Thyroid gland (tissue), 4 donors: ENCODE measurements at regions not wholly inside any gene's neighbourhood (a gene's known extent, or its start where the extent isn't known, plus 50 kb on each side); places are given as distances from the start of the nearest gene placed in this dataset.

Experiments used
- DNase-seq, 2 donors: peaks; one replicate each; pipeline ENCODE4 v3.0.0-alpha.2; 2019
- H3K27ac ChIP-seq, 3 donors: fragments of 200-600 bp; sonication (generic); 1 replicate in 2 of 3; 2 replicates in 1 of 3; pipeline ENCODE4 v1.5.1; 2016 to 2019; ENCODE audit warnings: mild to moderate bottlenecking in 1 of 3, moderate library complexity in 1 of 3
- H3K27me3 ChIP-seq: fragments of 200-600 bp; sonication (generic); one replicate; pipeline ENCODE4 v1.5.1; 2019
- H3K36me3 ChIP-seq, 2 donors: fragments of 200-600 bp; sonication (generic); one replicate each; pipeline ENCODE4 v1.5.1; 2016 to 2019
- H3K4me1 ChIP-seq, 2 donors: fragments of 200-600 bp; sonication (generic); one replicate each; pipeline ENCODE4 v1.5.1; 2017 to 2019
- H3K4me3 ChIP-seq, 3 donors: fragments of 200-600 bp; sonication (generic); replicated peaks in 1 of 3; 1 replicate in 2 of 3; 2 replicates in 1 of 3; pipeline ENCODE4 v1.5.1; 2016; ENCODE audit warnings: mild to moderate bottlenecking in 1 of 3
- H3K9me3 ChIP-seq: fragments of 200-600 bp; sonication (generic); one replicate; pipeline ENCODE4 v1.5.1; 2017
- POLR2A ChIP-seq, 2 donors: fragments of 450-650 bp; IDR thresholded peaks; one replicate each; pipeline ENCODE4 v1.6.1; 2017; ENCODE audit warnings: antibody characterized with exemption in 2 of 2, mild to moderate bottlenecking in 2 of 2, moderate library complexity in 1 of 2
- WGBS, 2 donors: methylation state at CpG; one replicate each; pipeline ENCODE4 v1.1.5; 2017; 5-methylcytosine and 5-hydroxymethylcytosine counted together
- intact Hi-C: fragments of 100-400 bp; cut with DNase I; formaldehyde crosslinking; loops from one replicate; pipeline ENCODE4 v1.15.1; 2023
- TF ChIP-seq, protein P1 (sequence below), 6 experiments: fragments of 200-600 bp in 3 of 6; fragments of 450-650 bp in 3 of 6; sonication (generic) in 3 of 6; IDR thresholded peaks; one replicate each; pipeline ENCODE4 v1.5.1; 2016 to 2019; ENCODE audit warnings: antibody characterized with exemption in 6 of 6, mild to moderate bottlenecking in 2 of 6, inconsistent platforms in 1 of 6, moderate library complexity in 1 of 6

DNA sequence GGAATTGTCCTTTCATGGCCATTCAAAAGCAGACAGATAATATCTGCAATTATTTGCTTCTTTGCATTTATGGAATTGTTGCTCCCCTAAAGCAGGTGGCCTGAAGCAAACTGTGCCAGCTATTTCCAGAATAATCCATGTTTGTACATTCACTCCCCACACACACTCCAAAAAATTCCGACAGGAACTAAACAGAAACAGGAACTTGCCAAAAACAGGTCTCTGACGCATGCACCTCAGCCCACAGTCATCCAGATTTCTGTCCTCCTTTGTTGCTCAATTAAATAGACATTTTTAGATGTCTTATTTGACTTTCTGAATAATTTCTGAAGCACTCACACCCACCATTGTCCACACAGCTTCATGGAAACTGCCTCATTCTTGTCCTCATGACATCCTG, 71.5 kb upstream of the EDNRA start:
- Histone ChIP-seq H3K36me3 (no peaks in the 10 kb centered on the region), H3K27me3 (no peaks in the 10 kb centered on the region), H3K4me1 (no peaks in the 10 kb centered on the region), H3K4me3 (no peak overlapping the region), H3K9me3 (no peaks in the 10 kb centered on the region), H3K27ac (no peak overlapping the region)
- no peak for DNase-seq
- WGBS, 2 donors = 82 to 89% methylated on average over 2 of the region's 2 CpGs
- intact Hi-C loops = no loop called here
- TF ChIP-seq, protein P1, sequence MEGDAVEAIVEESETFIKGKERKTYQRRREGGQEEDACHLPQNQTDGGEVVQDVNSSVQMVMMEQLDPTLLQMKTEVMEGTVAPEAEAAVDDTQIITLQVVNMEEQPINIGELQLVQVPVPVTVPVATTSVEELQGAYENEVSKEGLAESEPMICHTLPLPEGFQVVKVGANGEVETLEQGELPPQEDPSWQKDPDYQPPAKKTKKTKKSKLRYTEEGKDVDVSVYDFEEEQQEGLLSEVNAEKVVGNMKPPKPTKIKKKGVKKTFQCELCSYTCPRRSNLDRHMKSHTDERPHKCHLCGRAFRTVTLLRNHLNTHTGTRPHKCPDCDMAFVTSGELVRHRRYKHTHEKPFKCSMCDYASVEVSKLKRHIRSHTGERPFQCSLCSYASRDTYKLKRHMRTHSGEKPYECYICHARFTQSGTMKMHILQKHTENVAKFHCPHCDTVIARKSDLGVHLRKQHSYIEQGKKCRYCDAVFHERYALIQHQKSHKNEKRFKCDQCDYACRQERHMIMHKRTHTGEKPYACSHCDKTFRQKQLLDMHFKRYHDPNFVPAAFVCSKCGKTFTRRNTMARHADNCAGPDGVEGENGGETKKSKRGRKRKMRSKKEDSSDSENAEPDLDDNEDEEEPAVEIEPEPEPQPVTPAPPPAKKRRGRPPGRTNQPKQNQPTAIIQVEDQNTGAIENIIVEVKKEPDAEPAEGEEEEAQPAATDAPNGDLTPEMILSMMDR (IDR thresholded peaks at IDR 0.05) = no peak
- no peak for TF ChIP-seq POLR2A (IDR thresholded peaks at IDR 0.05)

DNA sequence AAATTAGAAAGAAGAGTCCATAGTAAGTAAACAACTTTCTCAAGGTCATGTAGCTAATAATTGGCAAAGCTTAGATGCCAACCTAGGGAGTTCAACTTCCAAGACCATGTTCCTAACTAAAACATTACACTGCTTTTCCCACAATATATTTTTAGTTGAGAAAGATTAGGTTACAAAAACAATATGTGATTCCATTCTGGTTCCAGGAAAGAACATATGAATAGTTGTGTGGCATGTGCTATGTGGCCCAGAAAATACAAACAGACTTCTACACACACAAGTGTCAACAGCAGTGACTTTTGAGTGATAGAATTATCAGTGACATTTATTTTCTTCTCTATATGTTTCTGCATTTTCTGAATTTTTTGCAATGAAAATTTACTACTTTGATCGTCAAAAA, 62.7 kb upstream of the EDNRA start:
- DNase-seq = no peak
- H3K4me3 ChIP-seq = no peak overlapping the region
- no peaks in the 10 kb centered on the region for H3K9me3 ChIP-seq
- H3K27ac ChIP-seq = no peak overlapping the region
- TF ChIP-seq POLR2A (IDR thresholded peaks at IDR 0.05) = no peak
- TF ChIP-seq, protein P1 (IDR thresholded peaks at IDR 0.05) = no peak
- WGBS, 2 donors = 82 to 86% methylated on average over 1 of the region's 1 CpG
- intact Hi-C loops = no loop called here
- H3K36me3 ChIP-seq = no peaks in the 10 kb centered on the region
- no peaks in the 10 kb centered on the region for H3K27me3 ChIP-seq
- no peaks in the 10 kb centered on the region for H3K4me1 ChIP-seq

DNA sequence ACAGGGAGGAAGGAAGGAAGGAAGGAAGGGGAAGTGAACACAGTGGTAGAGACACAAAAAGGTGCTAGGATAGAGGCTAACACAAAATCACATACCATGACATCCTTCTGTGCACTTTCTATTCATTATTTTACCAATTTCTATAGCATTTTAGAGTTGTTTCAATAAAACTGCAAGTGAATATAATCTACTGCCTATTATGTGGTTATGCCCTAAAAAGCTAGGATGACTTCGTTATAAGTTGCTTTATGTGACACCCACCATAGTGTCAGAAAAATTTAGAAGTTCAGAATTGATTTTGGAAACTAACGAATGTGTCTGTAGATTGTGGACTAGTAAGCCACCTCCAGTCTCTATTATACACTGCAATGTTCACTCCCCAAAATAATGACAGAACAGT, 59.4 kb upstream of the EDNRA start:
- Histone ChIP-seq H3K4me3 (no peak overlapping the region), H3K4me1 (no peaks in the 10 kb centered on the region), H3K27ac (no peak overlapping the region), H3K36me3 (no peaks in the 10 kb centered on the region), H3K27me3 (no peaks in the 10 kb centered on the region), H3K9me3 (no peaks in the 10 kb centered on the region)
- 88 to 93% methylated on average over 2 of the region's 2 CpGs for WGBS, 2 donors
- no peak for DNase-seq
- intact Hi-C loops = no loop called here
- no peak for TF ChIP-seq POLR2A (IDR thresholded peaks at IDR 0.05)

DNA sequence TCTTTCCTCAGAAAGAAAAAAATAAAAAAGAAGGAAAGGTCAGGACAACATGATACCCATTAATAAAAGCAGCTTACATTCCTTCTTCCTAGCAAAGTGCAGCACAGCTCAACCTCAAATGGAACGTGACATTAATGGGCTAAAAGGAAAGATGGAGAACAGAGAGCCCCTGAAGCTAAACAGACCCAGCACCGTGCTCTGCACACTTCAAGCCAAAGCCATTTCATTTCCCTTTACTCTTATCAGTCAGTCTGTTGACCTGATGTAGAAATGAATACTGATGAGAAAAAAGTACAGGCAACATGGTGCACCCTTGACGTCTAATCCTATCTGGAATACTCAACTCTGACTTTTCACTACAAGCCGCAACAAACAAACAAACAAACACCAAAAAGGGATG, 57.7 kb upstream of the EDNRA start:
- whole genome bisulfite sequencing, 2 donors = 65 to 84% methylated on average over 4 of the region's 4 CpGs
- H3K9me3 ChIP-seq = no peaks in the 10 kb centered on the region

DNA sequence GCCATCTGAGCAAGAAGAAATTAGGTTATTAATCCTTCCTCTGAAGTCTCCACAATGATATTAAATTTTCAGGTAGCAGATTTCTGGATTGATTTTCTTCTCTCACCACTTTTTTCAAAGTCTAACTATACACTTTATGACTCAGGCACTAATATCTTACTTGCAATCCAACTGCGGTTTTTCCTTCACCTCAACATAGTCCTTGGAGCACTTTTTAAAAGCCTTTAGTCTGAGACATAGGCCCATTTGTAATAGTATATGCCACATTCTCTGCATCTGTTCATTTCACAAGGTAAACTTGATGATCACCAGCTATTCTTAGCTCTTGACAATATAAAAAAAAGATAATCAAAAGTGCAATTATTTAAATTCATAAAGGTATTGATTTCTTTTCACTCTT, 55.9 kb upstream of the EDNRA start:
- DNase-seq = no peak
- Histone ChIP-seq H3K36me3 (no peaks in the 10 kb centered on the region), H3K4me1 (no peaks in the 10 kb centered on the region), H3K27ac (no peak overlapping the region), H3K9me3 (no peaks in the 10 kb centered on the region), H3K27me3 (no peaks in the 10 kb centered on the region), H3K4me3 (no peak overlapping the region)
- WGBS, 2 donors = 91% methylated on average over 1 of the region's 1 CpG
- TF ChIP-seq POLR2A (IDR thresholded peaks at IDR 0.05) = no peak
- TF ChIP-seq, protein P1 (IDR thresholded peaks at IDR 0.05) = no peak
- intact Hi-C loops = no loop called here

More for the DNA sequence above, 57.7 kb upstream of the EDNRA start:
- intact Hi-C loops = no loop called here
- TF ChIP-seq, protein P1 (IDR thresholded peaks at IDR 0.05) = no peak
- no peak for TF ChIP-seq POLR2A (IDR thresholded peaks at IDR 0.05)
- Histone ChIP-seq H3K36me3 (no peaks in the 10 kb centered on the region), H3K4me3 (no peak overlapping the region), H3K27ac (no peak overlapping the region), H3K27me3 (no peaks in the 10 kb centered on the region), H3K4me1 (no peaks in the 10 kb centered on the region)
- DNase-seq = no peak

DNA sequence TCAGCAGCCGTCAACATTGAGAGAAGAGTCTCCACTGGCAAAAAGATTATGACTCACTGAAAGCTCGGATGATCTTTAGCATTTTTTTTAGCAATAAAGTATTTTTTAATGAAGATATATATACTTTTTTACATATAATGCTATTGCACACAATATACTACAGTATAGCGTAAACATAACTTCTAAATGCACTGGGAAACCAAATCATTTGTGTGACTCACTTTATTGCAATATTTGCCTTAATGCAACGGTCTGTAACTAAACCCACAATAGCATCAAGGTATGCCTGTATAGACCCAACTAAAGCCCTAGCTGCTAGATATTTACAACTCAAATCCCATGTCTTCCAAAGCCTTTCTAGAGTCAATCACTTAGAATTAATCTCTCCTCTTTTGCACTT, 52.3 kb upstream of the EDNRA start:
- Histone ChIP-seq H3K4me3 (no peak overlapping the region), H3K36me3 (no peaks in the 10 kb centered on the region), H3K4me1 (no peaks in the 10 kb centered on the region), H3K9me3 (no peaks in the 10 kb centered on the region), H3K27me3 (no peaks in the 10 kb centered on the region), H3K27ac (no peak overlapping the region)
- intact Hi-C loops = no loop called here
- no peak for DNase-seq
- 91% methylated on average over 4 of the region's 4 CpGs for WGBS, 2 donors
- TF ChIP-seq, protein P1 (IDR thresholded peaks at IDR 0.05) = no peak
- no peak for TF ChIP-seq POLR2A (IDR thresholded peaks at IDR 0.05)
